ENCODE measurements at regions not wholly inside any gene's neighbourhood (a gene's known extent, or its start where the extent isn't known, plus 50 kb on each side); places are given as distances from the start of the nearest gene placed in this dataset.

DNA sequence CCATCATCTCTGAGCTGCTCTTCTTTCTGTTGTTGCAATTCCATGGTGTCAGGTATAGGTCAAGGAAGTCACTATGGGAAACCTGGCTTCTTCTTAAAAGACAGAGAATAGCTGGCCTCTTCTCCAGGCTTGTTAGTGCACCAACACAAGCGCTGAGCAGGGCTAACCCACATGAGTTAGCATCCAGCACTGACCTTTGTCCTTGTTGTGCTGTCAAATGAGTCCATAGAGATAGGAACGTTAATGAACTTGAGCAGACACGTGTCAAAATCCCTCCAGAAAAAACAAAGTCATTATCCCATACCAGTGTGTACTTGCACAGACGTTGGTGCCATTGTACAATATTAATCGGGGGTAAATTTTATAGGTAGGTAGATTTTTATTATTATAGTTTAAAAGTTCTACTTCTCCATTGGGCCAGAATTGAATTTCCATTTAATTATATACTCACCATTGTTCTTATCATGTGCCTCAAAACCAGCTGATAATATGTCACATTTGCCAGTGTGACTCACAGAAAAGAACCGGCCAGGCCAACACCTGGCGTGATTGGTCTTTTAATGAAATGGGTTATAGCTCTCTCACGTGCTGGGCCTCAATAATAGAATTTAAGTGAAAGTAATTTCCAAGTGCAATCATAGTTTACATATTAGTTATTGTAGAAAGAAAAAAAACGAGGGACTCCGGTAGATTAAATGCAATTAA lies 468.8 kb upstream of the MGMT start:
- FAIRE-seq (no peak), DNase-seq (ENCODE audit: insufficient read length, low spot score) (no peak)

DNA sequence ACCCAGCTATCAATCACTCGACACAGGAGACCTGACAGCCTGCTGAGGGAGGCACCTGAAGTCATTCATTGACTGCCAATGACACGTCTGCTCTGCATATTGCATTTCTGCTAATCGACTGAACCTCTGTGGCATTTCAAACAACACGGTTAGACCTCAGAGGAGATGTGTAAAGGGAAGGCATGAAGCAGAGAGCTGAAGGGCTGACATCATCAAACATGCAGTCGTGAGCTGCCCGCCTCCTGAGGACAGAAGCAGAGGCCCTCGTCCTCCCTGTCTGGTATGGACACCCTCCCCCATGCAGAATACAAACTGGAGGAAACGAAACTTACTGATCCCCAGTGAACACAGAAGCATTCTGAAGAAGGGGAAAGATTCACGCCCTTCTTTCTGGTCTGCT lies 462.6 kb upstream of the MGMT start:
- no peak for FAIRE-seq
- no peak for DNase-seq (ENCODE audit: insufficient read length, low spot score)

DNA sequence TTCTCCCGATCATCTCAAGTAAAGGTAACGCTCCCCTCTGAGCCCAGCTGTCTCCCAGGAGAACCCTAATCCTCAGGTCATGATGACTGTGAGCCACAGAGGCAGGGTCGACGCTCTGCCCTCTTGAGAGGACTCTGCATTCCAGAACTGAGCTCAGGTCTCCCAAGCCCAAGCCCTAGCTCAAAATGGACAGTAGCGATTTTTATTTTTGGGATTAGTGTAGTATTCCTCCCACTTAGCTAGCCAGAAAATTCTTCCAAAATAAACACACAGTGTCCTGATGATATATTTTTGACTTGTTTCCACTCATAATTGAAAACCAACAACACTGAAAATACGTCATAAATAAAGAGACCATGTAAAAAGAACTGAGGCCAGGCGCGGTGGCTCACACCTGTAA lies 462.0 kb upstream of the MGMT start:
- DNase-seq (ENCODE audit: insufficient read length, low spot score) (no peak), FAIRE-seq (no peak)

DNA sequence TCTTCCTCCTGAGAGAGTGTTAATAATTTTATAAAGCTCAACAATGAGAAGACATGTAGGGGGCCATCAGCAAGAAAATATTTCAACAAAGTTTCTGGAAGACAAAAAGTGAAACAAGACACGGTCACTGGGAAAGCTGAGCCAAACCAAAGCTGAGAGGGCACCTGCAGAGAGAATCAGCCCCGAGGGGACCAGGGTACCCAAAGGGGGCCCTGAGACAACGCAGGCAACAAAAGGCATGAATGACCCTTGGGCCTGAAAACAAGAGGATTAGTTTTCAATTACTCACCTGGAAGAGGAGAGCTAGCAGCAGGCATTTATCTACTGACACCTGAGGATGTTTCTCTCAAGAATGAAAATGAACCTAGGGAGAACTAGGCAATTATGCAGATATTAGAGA lies 461.2 kb upstream of the MGMT start:
- FAIRE-seq (no peak), DNase-seq (ENCODE audit: insufficient read length, low spot score) (no peak)

DNA sequence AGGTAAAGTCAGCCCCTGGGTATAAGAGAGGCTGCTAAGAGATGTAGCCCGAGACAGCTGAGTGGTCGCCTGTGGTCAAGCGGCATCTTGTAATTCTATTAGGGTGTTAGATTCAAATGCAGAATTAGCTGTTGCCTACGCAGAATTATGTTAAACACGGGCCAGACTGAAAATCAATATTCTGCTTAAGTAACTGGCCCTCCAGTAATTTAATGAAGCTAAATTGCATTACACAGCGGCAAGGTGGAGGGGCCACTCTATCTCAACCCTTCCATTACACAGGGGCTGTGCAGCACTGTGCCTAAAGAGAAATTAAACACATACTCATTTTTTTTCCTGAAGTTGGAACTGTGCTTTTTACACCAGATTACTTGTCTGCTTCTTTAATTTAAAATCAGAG lies 448.5 kb upstream of the MGMT start:
- no peak for DNase-seq (ENCODE audit: insufficient read length, low spot score)
- FAIRE-seq: no peak

DNA sequence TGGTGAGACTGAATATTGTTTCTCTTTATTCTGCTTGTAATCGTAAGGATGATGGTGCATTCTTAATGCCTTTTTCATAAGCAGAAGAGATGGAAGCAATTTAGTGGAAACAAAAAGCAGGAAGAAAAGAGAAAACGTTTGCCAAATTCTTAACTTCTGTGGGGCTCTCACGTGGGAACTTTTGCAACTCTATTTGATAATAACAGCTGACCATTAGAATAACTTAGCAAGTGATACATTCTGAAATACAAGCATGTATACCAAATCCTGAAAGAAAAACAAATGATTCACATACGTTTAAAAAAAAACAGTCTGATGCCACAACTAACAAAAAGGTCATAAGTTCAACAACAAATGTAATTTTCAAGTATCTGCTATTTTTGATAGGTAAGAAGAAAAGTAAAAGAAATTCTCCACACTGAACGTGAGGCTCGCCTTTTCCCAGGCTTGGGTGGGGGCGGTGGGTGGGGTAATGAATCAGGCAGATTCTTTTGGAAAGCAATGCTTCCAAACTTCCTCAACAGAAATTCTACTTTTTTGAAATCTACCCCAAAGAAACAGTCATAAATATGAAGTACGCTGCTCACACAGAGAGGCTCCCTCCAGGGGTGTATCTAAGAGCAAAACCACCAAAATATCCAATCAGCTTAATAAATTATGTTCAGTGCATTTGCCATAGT lies 446.2 kb upstream of the MGMT start:
- FAIRE-seq: no peak
- no peak for DNase-seq (ENCODE audit: insufficient read length, low spot score)

DNA sequence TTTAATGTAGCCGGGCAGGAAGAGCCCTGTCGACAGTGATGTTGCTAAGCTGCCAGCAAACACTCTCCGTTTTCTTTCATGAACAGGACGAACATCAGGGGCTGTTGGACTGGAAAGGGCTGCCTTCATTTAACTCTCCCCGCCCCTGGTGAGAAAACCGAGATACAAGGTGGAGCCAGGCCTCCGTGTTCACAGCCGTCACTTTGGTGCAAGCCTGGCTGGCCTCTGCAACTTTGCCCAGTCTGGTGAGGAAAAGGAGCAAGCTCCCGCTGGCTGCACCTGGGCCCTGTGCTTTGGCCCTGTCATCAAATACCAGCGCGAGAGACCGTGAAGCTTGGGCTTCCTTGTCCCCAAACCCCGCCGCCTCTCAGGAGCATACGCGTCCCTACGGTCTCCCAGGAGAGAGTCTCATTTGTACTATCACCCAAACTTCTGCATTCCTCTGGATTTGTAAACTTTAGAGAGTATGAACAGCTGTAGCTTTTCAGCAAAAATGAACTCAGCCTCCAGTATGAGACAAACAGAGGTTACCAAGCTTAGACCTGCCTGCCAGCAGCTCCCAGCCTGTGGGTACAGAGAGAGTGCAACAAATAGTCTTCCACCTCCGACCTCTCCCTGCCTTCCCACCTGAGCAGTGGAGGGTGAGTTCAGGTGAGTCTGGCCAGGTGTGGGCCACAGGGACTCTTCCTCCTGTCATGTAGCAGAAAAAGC lies 445.3 kb upstream of the MGMT start:
- FAIRE-seq: no peak
- no peak for DNase-seq (ENCODE audit: insufficient read length, low spot score)

DNA sequence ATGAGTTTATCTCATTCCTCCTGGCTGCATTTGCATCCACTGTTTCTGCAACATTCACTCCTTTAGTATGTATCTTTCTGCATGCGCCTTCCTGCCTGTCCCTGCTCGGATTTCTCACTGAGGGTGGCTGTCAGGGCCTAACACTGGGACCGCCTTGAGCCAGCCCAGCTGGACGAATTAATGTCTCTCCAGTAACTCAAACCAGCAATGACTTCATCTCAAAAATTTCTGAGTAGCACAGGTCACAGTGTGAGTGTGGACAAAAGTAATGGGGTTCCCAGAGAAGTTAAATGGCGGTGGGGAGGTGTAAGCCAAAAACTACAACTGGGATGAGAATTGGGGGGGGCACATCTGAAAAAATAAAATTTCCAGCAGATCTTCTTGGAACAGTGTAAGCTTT lies 444.0 kb upstream of the MGMT start:
- DNase-seq (ENCODE audit: insufficient read length, low spot score) (no peak), FAIRE-seq (no peak)

DNA sequence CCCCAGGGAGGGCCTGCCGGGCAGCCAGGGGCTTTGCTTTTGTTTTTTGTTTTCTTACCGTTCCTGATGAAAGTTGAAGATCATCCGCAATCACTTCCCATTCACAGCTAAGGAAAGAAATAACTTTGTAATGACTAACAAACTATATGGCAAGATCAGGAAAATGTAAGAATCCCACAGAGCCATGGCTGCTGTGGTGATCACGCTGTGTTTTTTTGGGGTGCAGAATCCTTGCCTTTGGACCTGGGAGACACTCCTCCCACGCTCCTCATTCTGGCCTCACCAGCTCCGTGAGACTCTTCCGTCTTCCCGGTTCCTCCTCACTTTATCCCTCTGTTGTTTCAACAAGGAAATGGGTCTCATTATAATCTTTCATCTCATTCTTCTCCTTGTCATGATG lies 443.0 kb upstream of the MGMT start:
- DNase-seq (ENCODE audit: insufficient read length, low spot score): no peak
- FAIRE-seq: no peak

DNA sequence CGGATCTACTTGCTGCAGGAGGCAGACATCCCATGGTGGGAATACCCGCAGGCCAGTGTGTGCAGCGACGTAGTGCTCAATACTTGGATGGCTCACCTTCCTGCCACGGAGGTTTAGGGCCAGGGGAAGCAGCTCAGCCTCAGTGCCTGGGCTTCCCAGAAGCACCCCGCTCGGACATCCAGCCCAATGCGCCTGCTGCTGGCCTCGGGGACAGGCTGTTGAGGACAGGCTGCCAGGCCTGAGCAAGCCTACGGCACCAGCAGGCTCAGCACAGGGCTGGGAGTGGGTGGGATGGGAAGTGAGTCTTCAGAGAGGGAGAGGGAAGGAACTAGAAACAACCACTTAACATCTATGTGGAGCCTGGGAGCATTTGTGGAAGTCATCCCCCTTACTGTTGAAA lies 441.3 kb upstream of the MGMT start:
- no peak for DNase-seq (ENCODE audit: insufficient read length, low spot score)
- no peak for FAIRE-seq

DNA sequence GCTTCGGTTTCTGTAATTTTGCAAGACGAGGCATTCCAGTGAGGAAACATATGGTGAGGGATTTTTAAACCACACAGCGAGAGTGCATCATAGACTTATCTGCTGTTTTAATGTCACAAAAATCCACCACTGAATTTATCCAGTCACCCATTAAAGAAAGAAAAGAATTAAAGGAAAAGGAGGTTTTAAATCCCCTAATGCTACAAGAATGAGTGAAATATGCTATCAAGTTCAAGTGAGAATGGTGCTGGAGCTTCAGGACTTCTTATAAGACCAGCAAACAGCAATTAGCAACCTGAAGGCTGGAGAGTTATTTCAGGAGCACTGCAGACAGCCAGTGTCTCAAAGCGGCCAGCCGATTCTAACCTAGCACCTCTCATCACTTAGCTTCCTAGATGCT lies 439.1 kb upstream of the MGMT start:
- FAIRE-seq (no peak), DNase-seq (ENCODE audit: insufficient read length, low spot score) (no peak)

DNA sequence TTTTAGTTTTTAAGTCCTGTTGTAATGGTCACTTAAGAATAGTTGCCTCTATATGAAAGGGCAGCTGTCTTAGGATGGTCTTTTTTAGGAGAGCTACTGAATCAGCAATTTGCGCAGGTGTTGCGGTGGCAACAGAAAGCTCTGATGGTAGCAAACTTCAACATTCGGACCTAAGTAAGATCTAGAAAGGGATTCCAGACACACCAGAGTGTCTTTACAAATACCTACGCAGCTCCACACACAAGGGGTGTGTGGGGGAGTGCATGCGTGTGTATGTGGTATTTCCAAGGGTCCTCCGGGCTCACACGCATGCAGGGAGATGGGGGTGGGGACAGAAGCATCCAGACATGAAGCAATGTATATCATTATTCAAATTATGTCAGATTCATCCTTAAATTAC lies 438.6 kb upstream of the MGMT start:
- no peak for FAIRE-seq

DNA sequence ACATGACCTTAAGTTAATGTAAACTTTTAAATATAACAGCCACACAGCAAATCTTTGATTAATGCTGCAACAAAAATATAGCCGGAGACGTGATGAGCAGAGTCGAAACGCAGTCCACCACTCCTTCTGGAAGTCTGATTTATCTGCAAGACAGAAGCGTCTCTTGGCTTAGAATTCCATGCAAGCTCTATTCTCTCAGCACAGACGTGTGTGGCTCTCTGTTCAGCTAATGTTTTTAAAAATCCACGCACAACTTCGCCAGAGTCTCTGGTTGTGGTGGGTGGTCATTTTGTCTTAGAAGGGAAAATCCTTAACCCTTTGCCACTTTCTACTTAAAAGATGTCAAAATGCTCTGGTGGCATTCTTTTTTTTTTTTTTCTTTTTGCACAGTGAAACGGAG lies 438.0 kb upstream of the MGMT start:
- no peak for FAIRE-seq

More for the DNA sequence above, 438.6 kb upstream of the MGMT start:
- no peak for DNase-seq (ENCODE audit: insufficient read length, low spot score)

DNA sequence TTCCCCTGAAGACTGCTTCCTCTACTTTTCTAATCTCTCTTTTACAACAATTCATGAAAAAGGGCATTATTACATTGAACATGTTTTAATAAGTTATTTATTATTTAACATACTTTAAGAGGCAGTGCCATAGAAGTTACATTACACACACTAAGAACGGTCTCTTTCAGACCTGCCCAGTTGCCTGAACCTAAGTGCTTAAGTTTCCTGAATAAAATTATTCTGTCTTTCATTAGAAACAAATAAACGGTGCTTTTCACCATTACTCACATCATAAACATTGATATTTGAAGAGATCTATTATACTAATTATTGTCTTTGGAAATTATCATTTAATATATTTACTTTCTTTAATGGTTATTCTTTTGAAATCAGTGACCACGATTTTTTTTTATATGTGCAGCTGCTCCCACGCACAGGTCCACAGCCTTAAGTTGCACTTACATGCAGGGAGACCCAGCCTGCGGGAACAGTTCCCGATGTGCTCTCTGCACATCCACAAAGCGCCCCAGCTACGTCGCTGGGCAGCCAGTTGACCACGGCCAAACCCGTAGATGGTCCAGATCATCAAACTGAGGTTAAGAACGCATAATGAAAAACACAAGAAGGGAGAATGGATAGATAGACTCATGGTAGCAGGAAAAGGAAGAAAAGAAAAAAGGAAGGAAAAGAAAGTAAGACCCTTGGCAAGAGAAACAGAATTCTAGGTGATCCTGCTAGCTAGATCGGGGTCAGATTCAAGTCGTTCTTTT lies 437.0 kb upstream of the MGMT start:
- FAIRE-seq: no peak

More for the DNA sequence above, 438.0 kb upstream of the MGMT start:
- no peak for DNase-seq (ENCODE audit: insufficient read length, low spot score)

DNA sequence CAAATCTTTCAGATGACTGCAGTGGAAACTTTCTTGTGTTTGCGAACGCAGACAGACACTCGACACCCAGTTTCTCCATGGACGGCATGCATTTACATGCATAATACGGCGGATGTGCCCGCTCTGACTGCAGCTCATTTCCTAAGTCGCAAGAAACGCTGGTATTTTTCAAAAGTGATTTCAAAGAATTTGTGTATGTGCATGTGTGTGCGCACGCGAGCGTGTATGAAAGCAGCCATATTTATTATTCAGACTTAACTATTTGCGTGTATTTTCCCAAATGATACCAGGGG lies 436.5 kb upstream of the MGMT start:
- DNase-seq (ENCODE audit: insufficient read length, low spot score): no peak
- no peak for FAIRE-seq

More for the DNA sequence above, 437.0 kb upstream of the MGMT start:
- no peak for DNase-seq (ENCODE audit: insufficient read length, low spot score)

DNA sequence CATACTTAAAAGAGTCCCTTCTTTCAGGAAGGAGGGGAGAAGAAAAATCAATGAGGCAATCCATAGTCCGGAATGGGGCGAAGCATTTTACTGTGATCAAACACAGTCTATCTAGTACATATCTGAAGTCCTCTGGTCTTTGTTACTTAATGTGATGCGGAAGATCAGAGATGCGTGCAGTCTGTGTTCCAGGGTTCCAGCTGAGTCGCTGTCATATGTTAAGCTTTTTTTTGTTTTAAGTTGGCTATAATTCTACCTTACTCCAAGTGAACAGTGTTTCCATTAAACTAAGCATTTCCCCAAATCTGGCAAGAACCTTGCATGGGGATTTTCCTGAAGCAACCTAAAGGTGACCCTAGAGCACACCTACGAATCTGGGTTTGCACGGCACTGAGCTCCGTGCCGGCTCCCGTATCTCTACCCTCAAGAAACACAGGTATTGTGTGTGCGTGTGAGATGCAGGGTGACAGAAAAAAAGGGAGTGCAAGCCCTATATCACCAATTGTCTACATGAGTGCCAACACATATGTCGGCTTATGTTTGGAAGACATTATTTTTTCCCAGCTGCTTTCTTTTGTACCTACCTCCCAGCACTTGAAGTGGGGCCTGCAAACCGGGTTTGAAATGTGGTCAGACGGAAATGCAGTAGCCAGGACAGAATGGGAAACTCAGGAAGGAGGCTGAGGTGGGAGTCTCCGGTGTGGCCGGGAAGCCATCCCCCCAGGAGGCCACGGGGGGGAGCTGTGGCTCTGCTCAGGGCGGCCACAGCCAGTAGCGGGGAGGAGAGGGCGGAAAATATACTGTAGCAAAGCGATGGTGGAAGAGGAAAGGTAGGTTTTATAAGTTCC lies 435.8 kb upstream of the MGMT start:
- DNase-seq (ENCODE audit: insufficient read length, low spot score) (no peak), FAIRE-seq (no peak)

DNA sequence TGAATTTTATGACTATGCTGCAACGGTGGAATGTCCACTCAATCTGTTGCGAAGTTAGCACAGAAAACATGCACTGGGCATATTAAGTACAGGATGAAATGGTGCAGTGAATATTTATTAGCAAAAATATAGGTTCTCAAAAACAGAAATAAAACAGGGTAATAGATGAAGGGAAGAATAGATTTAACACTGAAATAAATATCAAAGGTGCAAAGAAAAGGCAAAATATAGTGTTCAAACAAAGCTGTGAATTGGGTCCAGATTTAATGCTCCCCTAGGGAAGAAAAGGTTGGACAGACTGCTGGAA lies 435.2 kb upstream of the MGMT start:
- DNase-seq (ENCODE audit: insufficient read length, low spot score): no peak
- no peak for FAIRE-seq

DNA sequence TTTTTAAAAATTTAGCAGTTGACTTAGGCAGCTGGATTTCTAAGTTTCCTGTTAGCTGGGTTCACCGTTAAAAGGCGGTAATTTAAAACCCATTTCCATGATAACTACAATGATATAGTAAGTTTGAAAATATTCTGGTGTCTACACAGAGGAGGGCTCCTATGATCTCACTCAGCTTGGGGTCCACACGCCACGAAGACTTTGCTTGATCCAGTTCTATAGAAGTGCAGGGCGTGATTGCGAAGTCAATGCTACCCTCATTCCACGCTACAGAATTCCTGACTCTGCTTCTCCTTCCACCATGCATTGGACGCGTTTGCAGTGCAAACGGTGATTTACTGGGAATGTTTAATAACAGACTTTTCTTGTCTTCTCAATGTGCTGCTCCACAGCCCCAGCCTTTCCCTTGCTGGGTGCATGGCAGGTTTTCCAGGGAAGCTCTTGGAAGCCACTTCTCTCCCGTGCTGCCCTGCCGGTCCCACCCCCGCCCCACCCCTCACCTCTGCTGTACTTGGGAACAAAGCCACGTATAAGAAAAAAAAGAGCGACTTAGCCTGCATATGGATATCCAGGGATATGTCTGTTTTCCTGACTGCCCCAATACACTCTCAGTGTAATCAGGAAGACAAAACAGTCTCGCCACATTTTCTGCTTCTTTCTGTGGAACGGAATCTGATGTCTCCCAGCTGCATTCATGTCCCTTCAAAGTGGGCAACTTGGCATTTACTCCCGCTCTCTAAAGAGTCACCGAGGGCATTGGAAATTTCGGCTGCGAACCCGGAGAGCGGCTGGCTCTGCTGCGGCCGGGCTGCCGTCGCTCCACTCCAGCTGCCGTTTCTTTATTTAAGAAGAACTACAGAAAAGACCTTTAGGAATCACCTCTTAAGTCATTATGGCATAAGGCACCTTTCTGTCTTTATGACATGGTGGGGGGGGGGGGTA lies 434.4 kb upstream of the MGMT start:
- DNase-seq (ENCODE audit: insufficient read length, low spot score) (no peak), FAIRE-seq (no peak)

DNA sequence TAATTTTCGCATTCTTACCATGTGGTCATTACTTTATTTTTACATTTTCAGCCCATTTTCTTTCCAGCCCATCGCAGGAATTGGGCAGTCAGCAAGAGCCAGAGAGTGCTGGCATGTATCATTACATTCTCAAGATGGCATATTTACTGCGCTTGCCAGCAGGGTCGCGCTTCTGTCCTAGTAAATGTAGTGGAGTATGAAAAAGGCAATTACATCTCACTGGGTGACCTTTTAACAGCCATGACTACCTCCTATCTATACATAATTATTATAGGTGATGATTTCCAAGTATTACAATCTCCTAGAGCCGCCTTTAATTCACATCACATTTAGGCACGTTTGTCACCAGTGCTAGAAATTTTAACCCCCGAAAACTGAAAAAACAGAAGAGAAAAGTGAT lies 433.7 kb upstream of the MGMT start:
- FAIRE-seq (no peak), DNase-seq (ENCODE audit: insufficient read length, low spot score) (no peak)

DNA sequence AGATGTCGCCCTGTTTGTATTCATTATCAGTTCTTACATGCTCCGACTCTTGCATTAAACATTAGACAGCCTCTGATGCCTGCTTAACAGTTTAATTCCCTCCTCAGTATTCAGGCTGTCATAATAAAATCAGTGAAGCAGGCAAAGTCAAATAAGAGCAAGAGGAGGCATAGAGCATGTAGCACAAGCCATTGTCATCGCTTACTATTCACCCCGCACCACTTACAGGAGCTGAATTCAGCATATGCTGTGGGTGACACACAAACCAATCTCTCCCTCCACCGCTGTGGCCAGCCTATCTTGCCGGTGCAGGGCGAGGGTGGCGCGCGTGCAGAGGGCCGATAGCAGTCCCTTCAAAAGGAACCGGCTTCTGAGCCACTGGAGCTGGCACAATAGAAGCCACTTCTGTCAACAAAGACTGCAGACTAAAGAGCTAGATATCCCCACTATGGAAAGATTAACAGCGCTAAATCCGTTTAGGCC lies 433.2 kb upstream of the MGMT start:
- no peak for FAIRE-seq
- no peak for DNase-seq (ENCODE audit: insufficient read length, low spot score)
